PC-3 (cell line): ENCODE measurements at regions not wholly inside any gene's neighbourhood (a gene's known extent, or its start where the extent isn't known, plus 50 kb on each side); places are given as distances from the start of the nearest gene placed in this dataset.

Source experiments
- EZH2 ChIP-seq: fragments of 300-600 bp; sonication (generic); IDR thresholded peaks from one replicate; pipeline ENCODE4 v1.6.1; 2017; ENCODE audit warnings: antibody characterized with exemption, mild to moderate bottlenecking, low read length; ENCODE audit not compliant: unreplicated experiment
- EZH2phosphoT487 ChIP-seq: fragments of 300-600 bp; sonication (generic); IDR thresholded peaks from 2 replicates; pipeline ENCODE4 v1.6.1; 2018; ENCODE audit warnings: mild to moderate bottlenecking, antibody characterized with exemption, low read length, borderline replicate concordance
- TF ChIP-seq, protein P1 (sequence below): fragments of 300-600 bp; sonication (generic); conservative IDR thresholded peaks from 2 replicates; pipeline ENCODE4 v1.5.1; 2017; ENCODE audit warnings: antibody characterized with exemption, low read depth, mild to moderate bottlenecking, low read length

DNA sequence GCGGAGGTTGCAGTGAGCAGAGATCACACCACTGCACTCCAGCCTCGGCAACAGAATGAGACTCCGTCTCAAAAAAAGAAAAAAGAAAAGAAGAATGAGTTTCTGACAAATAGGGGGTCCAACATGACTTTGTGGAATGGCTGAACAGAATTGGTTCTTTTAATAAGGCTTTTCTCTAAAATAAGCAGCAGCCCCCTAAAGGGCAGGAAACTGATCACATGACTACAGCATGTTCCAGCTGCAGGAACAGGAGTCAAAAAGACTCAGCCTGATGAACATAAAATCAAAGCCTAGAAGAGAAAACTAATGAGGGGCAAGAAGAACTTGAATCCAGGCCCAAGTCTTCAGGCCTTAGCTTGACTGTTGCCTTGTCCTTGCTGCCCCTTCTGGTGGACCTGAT lies 89.7 kb upstream of the ARRDC4 start:
- TF ChIP-seq, protein P1, sequence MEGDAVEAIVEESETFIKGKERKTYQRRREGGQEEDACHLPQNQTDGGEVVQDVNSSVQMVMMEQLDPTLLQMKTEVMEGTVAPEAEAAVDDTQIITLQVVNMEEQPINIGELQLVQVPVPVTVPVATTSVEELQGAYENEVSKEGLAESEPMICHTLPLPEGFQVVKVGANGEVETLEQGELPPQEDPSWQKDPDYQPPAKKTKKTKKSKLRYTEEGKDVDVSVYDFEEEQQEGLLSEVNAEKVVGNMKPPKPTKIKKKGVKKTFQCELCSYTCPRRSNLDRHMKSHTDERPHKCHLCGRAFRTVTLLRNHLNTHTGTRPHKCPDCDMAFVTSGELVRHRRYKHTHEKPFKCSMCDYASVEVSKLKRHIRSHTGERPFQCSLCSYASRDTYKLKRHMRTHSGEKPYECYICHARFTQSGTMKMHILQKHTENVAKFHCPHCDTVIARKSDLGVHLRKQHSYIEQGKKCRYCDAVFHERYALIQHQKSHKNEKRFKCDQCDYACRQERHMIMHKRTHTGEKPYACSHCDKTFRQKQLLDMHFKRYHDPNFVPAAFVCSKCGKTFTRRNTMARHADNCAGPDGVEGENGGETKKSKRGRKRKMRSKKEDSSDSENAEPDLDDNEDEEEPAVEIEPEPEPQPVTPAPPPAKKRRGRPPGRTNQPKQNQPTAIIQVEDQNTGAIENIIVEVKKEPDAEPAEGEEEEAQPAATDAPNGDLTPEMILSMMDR: no peak
- no peak for TF ChIP-seq EZH2phosphoT487
- no peak for TF ChIP-seq EZH2
